ENCODE measurements at regions not wholly inside any gene's neighbourhood (a gene's known extent, or its start where the extent isn't known, plus 50 kb on each side); places are given as distances from the start of the nearest gene placed in this dataset.
"Not testable (repeated sequence)": the region's sequence is repeated elsewhere in the genome, so short reads cannot be mapped to it uniquely, and the experiment has no call there.

- not testable (repeated sequence) for FAIRE-seq; DNase-seq (ENCODE audit: insufficient read length, low spot score)
Observed at GRCh38 chr11:37969336-37969735, 1371.3 kb upstream of the RAG2 start.

GRCh38 chr11:37968148-37968547 lies 1370.1 kb upstream of the RAG2 start:
- FAIRE-seq: no peak
- no peak for DNase-seq (ENCODE audit: insufficient read length, low spot score)

GRCh38 chr11:37967635-37968034 lies 1369.6 kb upstream of the RAG2 start:
- FAIRE-seq: no peak

GRCh38 chr11:37963440-37963839 lies 1365.4 kb upstream of the RAG2 start:
- DNase-seq (ENCODE audit: insufficient read length, low spot score): no peak
- no peak for FAIRE-seq

More at GRCh38 chr11:37967635-37968034, 1369.6 kb upstream of the RAG2 start:
- DNase-seq (ENCODE audit: insufficient read length, low spot score): no peak

- DNase-seq (ENCODE audit: insufficient read length, low spot score) (no peak), FAIRE-seq (no peak)
Observed at GRCh38 chr11:37957717-37958116, 1359.7 kb upstream of the RAG2 start.

- FAIRE-seq: no peak
- no peak for DNase-seq (ENCODE audit: insufficient read length, low spot score)
Observed at GRCh38 chr11:37951996-37952395, 1354.0 kb upstream of the RAG2 start.

GRCh38 chr11:37948258-37948657 lies 1350.2 kb upstream of the RAG2 start:
- no peak for DNase-seq (ENCODE audit: insufficient read length, low spot score)
- FAIRE-seq: no peak

- DNase-seq (ENCODE audit: insufficient read length, low spot score): no peak
- no peak for FAIRE-seq
Observed at GRCh38 chr11:37947821-37948220, 1349.8 kb upstream of the RAG2 start.

- DNase-seq (ENCODE audit: insufficient read length, low spot score) (no peak), FAIRE-seq (no peak)
Observed at GRCh38 chr11:37946155-37946766, 1348.2 kb upstream of the RAG2 start.

- FAIRE-seq (no peak), DNase-seq (ENCODE audit: insufficient read length, low spot score) (no peak)
Observed at GRCh38 chr11:37942081-37942480, 1344.0 kb upstream of the RAG2 start.

- FAIRE-seq (no peak), DNase-seq (ENCODE audit: insufficient read length, low spot score) (no peak)
Observed at GRCh38 chr11:37929100-37929653, 1331.1 kb upstream of the RAG2 start.

GRCh38 chr11:37926772-37927171 lies 1328.7 kb upstream of the RAG2 start:
- DNase-seq (ENCODE audit: insufficient read length, low spot score) (no peak), FAIRE-seq (no peak)

- DNase-seq (ENCODE audit: insufficient read length, low spot score) (no peak), FAIRE-seq (no peak)
Observed at GRCh38 chr11:37916331-37916730, 1318.3 kb upstream of the RAG2 start.

GRCh38 chr11:37914859-37915258 lies 1316.8 kb upstream of the RAG2 start:
- FAIRE-seq (no peak), DNase-seq (ENCODE audit: insufficient read length, low spot score) (no peak)

GRCh38 chr11:37908219-37908548 lies 1310.1 kb upstream of the RAG2 start:
- no peak for FAIRE-seq

GRCh38 chr11:37907436-37908218 lies 1309.6 kb upstream of the RAG2 start:
- no peak for DNase-seq (ENCODE audit: insufficient read length, low spot score)
- FAIRE-seq: no peak

More at GRCh38 chr11:37908219-37908548, 1310.1 kb upstream of the RAG2 start:
- DNase-seq (ENCODE audit: insufficient read length, low spot score): no peak

GRCh38 chr11:37905707-37906417 lies 1307.8 kb upstream of the RAG2 start:
- DNase-seq (ENCODE audit: insufficient read length, low spot score): no peak
- FAIRE-seq: no peak

GRCh38 chr11:37896016-37896415 lies 1298.0 kb upstream of the RAG2 start:
- DNase-seq (ENCODE audit: insufficient read length, low spot score): no peak
- FAIRE-seq: no peak

- FAIRE-seq (no peak), DNase-seq (ENCODE audit: insufficient read length, low spot score) (no peak)
Observed at GRCh38 chr11:37881741-37882140, 1283.7 kb upstream of the RAG2 start.

- FAIRE-seq: no peak
- no peak for DNase-seq (ENCODE audit: insufficient read length, low spot score)
Observed at GRCh38 chr11:37861671-37862070, 1263.6 kb upstream of the RAG2 start.

- not testable (repeated sequence) for DNase-seq (ENCODE audit: insufficient read length, low spot score); FAIRE-seq
Observed at GRCh38 chr11:37858806-37859537, 1260.9 kb upstream of the RAG2 start.
